ENCODE measurements at regions not wholly inside any gene's neighbourhood (a gene's known extent, or its start where the extent isn't known, plus 50 kb on each side); places are given as distances from the start of the nearest gene placed in this dataset.

DNA sequence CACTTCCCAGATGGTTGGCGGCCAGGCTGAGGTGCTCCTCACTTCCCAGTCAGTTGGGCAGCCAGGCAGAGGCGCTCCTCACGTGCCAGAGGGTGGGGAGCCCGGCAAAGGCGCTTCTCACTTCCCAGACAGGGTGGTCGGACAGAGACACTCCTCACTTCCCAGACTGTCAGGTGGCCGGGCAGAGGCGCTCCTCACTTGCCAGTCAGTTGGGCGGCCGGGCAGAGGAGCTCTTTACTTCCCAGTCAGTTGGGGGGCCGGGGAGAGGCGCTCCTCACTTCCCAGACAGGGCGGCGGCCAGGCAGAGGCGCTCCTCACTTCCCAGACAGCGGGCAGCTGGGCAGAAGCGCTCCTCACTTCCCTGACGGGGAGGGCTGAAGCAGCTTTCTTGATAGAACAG lies 143.0 kb upstream of the ARID2 start (continued):
- TF ChIP-seq TAF1 (IDR thresholded peaks at IDR 0.05; ENCODE audit: low read depth) (no peak), POLR2AphosphoS5 (IDR thresholded peaks at IDR 0.05) (no peak), SMC3 (conservative IDR thresholded peaks at IDR 0.05; ENCODE audit: poor library complexity) (no peak)

- Histone ChIP-seq H3K79me2 (replicated peaks; ENCODE audit: insufficient read depth, low read length) (no peaks in the 10 kb centered on the region), H3K9me3 (ENCODE audit: low read length) (no peaks in the 10 kb centered on the region), H3K9me2 (ENCODE audit: insufficient read depth, low read length) (no peaks in the 10 kb centered on the region), H3F3A (ENCODE audit: insufficient read depth, low read length, poor library complexity, severe bottlenecking) (no peaks in the 10 kb centered on the region), H4K20me1 (ENCODE audit: insufficient read depth) (no peaks in the 10 kb centered on the region), H3K9ac (ENCODE audit: low read length) (no peak overlapping the region), H3K4me3 (ENCODE audit: low read length) (no peak overlapping the region), H3K27ac (ENCODE audit: low read length) (no peak overlapping the region), H2AFZ (ENCODE audit: low read depth, low read length) (no peak overlapping the region), H3K36me3 (ENCODE audit: insufficient read depth, low read length) (no peaks in the 10 kb centered on the region), H3K4me2 (ENCODE audit: low read length) (no peak overlapping the region), H3K27me3 (ENCODE audit: insufficient read depth, low read depth, low read length) (no peaks in the 10 kb centered on the region)
- TF ChIP-seq EZH2 (IDR thresholded peaks at IDR 0.05; ENCODE audit: borderline replicate concordance, insufficient read depth, low read length, poor library complexity, severe bottlenecking): no peak
- TF ChIP-seq, protein P1, sequence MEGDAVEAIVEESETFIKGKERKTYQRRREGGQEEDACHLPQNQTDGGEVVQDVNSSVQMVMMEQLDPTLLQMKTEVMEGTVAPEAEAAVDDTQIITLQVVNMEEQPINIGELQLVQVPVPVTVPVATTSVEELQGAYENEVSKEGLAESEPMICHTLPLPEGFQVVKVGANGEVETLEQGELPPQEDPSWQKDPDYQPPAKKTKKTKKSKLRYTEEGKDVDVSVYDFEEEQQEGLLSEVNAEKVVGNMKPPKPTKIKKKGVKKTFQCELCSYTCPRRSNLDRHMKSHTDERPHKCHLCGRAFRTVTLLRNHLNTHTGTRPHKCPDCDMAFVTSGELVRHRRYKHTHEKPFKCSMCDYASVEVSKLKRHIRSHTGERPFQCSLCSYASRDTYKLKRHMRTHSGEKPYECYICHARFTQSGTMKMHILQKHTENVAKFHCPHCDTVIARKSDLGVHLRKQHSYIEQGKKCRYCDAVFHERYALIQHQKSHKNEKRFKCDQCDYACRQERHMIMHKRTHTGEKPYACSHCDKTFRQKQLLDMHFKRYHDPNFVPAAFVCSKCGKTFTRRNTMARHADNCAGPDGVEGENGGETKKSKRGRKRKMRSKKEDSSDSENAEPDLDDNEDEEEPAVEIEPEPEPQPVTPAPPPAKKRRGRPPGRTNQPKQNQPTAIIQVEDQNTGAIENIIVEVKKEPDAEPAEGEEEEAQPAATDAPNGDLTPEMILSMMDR (IDR thresholded peaks at IDR 0.05; ENCODE audit: poor library complexity, severe bottlenecking): no peak
- TF ChIP-seq, protein P2, sequence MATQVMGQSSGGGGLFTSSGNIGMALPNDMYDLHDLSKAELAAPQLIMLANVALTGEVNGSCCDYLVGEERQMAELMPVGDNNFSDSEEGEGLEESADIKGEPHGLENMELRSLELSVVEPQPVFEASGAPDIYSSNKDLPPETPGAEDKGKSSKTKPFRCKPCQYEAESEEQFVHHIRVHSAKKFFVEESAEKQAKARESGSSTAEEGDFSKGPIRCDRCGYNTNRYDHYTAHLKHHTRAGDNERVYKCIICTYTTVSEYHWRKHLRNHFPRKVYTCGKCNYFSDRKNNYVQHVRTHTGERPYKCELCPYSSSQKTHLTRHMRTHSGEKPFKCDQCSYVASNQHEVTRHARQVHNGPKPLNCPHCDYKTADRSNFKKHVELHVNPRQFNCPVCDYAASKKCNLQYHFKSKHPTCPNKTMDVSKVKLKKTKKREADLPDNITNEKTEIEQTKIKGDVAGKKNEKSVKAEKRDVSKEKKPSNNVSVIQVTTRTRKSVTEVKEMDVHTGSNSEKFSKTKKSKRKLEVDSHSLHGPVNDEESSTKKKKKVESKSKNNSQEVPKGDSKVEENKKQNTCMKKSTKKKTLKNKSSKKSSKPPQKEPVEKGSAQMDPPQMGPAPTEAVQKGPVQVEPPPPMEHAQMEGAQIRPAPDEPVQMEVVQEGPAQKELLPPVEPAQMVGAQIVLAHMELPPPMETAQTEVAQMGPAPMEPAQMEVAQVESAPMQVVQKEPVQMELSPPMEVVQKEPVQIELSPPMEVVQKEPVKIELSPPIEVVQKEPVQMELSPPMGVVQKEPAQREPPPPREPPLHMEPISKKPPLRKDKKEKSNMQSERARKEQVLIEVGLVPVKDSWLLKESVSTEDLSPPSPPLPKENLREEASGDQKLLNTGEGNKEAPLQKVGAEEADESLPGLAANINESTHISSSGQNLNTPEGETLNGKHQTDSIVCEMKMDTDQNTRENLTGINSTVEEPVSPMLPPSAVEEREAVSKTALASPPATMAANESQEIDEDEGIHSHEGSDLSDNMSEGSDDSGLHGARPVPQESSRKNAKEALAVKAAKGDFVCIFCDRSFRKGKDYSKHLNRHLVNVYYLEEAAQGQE (IDR thresholded peaks at IDR 0.05; ENCODE audit: borderline replicate concordance): no peak
- TF ChIP-seq EP300 (conservative IDR thresholded peaks at IDR 0.05; ENCODE audit: poor library complexity, severe bottlenecking): no peak
- no peak for TF ChIP-seq TAF1 (IDR thresholded peaks at IDR 0.05; ENCODE audit: low read depth)
- TF ChIP-seq RAD21 (conservative IDR thresholded peaks at IDR 0.05): no peak
- TF ChIP-seq POLR2AphosphoS5 (IDR thresholded peaks at IDR 0.05): no peak
- TF ChIP-seq MXI1 (conservative IDR thresholded peaks at IDR 0.05; ENCODE audit: poor library complexity, severe bottlenecking): no peak
- TF ChIP-seq SMC3 (conservative IDR thresholded peaks at IDR 0.05; ENCODE audit: poor library complexity): no peak
Measured at GRCh38 chr12:45587012-45587411, 142.5 kb upstream of the ARID2 start.

DNA sequence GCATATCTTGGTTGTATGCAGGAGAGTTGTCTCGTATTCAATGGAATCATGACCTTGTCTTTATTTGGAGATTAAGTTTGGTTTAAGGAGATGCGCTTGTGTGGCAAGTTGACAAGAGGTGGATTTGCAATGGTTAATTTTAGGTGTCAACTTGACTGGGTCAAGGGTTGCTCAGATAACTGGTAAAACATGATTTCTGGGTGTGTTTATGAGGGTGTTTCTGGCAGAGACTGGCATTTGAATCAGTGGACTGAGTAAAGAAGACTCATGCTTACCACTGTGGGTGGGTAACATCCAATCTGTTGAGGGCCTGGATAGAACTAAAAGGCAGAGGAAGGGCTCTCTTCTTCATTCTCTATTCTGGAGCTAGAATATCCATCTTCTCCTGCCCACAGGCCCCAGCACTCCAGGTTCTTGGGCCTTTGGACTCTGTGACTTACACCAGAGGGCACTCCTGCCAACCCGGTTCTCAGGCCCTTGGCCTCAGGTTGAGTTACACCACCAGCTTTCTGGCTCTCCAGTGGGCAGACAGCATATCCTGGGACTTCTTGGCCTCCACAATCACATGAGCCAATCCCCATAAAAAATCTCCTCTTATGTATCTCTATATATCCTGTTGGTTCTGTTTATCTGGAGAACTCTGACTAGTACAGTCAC lies 141.5 kb upstream of the ARID2 start:
- Histone ChIP-seq H3K27ac (ENCODE audit: low read length) (no peak overlapping the region), H3K36me3 (ENCODE audit: insufficient read depth, low read length) (no peaks in the 10 kb centered on the region), H3K9me3 (ENCODE audit: low read length) (no peaks in the 10 kb centered on the region), H3K9me2 (ENCODE audit: insufficient read depth, low read length) (no peaks in the 10 kb centered on the region), H3K27me3 (ENCODE audit: insufficient read depth, low read depth, low read length) (no peaks in the 10 kb centered on the region), H4K20me1 (ENCODE audit: insufficient read depth) (no peaks in the 10 kb centered on the region), H3K9ac (ENCODE audit: low read length) (no peak overlapping the region), H3K4me2 (ENCODE audit: low read length) (no peak overlapping the region), H2AFZ (ENCODE audit: low read depth, low read length) (no peak overlapping the region), H3K4me3 (ENCODE audit: low read length) (no peak overlapping the region), H3K79me2 (replicated peaks; ENCODE audit: insufficient read depth, low read length) (no peaks in the 10 kb centered on the region), H3F3A (ENCODE audit: insufficient read depth, low read length, poor library complexity, severe bottlenecking) (no peaks in the 10 kb centered on the region)
- no peak for TF ChIP-seq SMC3 (conservative IDR thresholded peaks at IDR 0.05; ENCODE audit: poor library complexity)

Measured in neural cell (in vitro differentiated cells).